HK-2 (cell line): ENCODE measurements at regions not wholly inside any gene's neighbourhood (a gene's known extent, or its start where the extent isn't known, plus 50 kb on each side); places are given as distances from the start of the nearest gene placed in this dataset.
A peak's percentile ranks its signal among the peaks of the same experiment; 100 is the strongest.
"Not testable (repeated sequence)": the region's sequence is repeated elsewhere in the genome, so short reads cannot be mapped to it uniquely, and the experiment has no call there.

Experiments
- DNase-seq: peaks from one replicate; pipeline ENCODE4 v3.0.0-alpha.2; 2018; ENCODE audit not compliant: unreplicated experiment

DNA sequence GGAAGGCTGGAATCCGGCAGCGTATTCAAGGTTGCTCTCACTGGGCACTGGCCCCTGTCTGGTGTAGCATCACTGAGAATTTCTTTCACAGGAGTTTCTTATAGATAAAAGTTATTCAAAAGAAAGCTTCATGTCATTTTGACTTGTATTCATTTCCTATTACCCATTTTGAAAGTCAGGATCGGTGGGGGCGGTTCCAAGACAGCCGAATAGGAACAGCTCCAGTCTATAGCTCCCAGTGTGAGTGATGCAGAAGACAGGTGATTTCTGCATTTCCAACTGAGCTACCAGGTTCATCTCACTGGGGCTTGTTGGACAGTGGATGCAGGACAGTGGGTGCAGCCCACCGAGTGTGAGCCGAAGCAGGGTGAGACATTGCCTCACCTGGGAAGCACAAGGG lies 51.5 kb upstream of the CDC42EP3 start:
- not testable (repeated sequence) for DNase-seq

DNA sequence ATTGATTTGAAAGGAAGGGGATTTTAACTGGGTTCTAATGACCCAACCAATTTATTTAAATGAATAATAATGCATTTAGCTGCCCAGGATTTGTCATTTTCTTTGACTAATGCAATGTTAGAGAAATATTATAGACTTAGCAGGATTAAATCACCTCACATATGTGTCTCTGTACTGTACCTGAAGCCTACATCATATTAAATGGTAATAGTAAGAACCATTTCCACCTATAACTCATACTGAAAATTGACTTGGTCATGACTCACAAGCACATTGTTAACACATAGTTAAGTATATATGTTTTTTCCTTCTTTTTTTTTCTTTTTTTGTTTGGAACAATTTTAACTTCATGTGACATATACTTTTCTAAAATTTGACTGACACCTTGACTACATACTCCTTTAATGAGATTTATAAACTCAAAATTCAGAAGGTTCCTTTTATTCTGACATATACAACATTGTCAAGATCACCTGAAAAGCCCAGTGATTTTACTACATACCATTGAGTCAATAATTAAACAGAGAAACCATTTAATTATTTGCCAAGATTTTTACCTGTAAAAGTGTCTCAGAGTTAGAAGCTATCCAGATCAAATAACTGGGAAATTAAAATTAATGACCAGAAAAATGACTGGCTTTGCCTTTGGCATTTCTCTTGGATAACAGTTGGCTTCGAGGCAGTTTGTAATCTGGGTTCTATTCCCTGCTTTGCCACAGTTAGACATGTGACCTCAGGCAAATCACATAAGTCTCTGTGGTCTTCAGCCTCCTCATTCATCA lies 58.8 kb upstream of the CDC42EP3 start:
- DNase-seq, result no peak

DNA sequence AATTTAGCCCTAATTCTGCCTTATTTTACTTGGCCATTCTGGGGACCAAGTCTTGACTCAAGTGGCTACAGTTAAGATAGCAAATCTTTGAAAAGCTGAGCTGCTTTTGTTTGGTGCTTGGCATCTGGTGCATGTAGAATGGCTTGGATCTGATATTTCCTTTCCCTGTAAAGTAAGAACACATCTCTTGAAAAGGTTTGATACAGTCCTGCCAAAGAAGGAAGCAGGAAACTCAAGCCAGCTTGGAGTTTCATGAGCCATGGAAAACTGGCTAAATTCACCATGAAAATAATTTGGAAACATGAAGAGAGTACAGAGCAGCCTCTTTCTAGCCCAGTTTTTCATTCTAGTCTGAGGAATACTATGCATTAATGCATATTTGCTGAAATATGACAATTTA lies 61.0 kb upstream of the CDC42EP3 start:
- DNase-seq, result not testable (repeated sequence)

DNA sequence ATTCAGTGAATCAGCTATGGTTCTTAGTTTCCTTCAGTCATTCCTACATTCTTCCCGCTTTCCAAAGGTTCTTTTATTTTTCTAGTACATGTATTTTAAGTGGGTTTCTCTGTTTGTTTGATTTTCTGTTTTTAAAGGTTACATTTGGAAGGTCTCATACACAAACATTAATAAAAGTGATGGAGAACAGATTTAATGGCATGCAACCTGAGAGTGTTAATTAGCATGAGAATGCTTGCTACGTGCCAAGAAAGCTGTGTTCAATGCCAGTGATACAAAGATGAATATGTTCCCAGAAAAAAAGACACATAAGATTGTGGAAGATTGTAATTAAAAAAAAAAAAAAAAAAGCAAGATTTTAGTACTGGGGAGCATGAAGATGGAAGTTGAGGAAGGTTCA lies 61.8 kb upstream of the CDC42EP3 start:
- no peak for DNase-seq

DNA sequence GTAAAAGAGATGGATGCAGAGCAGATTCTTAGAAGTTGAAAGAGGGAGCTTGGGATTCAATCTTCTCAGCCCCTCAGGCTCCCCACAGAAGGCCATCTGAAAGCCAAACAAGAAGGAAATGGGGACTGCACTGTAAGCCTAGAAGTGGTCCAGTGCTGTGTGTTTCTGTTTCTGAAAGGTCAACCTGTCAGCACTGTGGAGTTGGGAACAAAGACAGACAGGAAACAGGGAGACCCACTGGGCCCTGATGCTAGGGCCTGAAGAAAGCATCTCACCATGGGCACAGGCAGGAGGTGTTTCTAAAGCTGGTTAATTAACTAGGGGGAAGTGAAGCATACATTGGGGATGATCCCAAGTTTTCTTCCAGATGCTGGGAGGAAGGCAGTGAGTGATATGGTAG lies 62.5 kb upstream of the CDC42EP3 start:
- not testable (repeated sequence) for DNase-seq

DNA sequence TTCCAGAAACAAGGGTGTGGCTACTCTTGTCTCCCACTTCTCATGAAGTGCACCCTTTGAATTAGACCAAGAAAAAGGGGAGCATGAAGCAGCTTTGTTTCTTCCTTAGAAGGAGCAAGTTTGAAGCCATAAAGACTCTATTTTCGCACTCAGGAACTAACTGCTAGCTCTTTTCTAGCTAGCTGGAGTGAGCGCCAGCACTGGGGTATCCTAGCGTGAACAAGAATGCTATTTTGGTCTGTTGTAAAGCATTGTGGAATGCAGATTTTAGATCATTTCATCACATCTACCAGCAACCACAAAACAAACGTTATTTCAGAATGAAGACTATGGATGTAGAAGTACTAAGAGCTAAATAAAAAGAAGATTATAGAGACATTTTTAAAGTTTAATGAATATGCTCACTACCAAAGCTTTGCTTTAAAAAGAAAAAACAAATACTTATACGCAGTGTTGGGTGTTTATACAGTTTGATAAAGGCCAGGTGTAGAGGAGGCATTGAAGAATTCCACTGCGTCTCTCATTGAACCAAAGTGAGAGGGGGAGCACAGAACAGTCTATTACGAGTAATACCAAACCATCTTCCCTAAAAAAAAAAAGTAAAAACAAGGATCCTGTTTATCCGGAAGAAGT lies 63.6 kb upstream of the CDC42EP3 start:
- DNase-seq, result peak; percentile 22

DNA sequence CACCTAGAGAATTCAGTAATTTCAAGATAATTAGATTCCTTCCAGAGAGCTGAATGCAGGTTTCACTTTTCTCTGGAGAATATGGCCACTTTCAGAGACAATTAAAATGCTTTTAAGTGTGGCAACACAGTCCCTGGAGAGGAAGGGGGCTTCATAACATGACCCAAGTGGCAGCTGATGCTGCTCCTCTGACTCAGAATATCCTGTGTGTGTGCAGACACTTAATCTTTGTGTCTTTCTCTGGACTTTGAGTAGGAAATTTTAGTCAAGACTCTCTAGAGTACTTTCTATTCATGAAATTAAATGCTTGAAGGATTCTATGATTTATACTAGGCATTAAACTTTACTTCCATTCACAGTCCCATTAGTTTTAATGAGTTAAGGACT lies 64.1 kb upstream of the CDC42EP3 start:
- DNase-seq, result not testable (repeated sequence)

DNA sequence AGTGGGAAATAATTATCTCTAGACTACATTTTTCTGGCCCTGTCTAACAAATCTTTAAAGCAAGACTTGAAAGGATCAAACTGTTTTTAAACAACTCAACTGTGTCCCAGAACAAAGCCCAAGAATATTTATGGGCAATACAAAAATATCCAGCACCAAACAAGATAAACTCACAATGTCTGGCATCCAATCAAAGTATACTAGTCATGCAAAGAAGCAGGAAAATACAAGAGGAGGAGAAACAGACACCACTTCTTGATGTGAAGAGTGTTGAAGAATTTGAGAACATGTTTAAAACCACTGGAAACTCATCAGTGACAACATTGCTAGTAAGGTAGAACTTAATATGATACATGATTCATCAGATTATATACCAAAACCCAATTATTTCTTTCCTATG lies 66.1 kb upstream of the CDC42EP3 start:
- no peak for DNase-seq

DNA sequence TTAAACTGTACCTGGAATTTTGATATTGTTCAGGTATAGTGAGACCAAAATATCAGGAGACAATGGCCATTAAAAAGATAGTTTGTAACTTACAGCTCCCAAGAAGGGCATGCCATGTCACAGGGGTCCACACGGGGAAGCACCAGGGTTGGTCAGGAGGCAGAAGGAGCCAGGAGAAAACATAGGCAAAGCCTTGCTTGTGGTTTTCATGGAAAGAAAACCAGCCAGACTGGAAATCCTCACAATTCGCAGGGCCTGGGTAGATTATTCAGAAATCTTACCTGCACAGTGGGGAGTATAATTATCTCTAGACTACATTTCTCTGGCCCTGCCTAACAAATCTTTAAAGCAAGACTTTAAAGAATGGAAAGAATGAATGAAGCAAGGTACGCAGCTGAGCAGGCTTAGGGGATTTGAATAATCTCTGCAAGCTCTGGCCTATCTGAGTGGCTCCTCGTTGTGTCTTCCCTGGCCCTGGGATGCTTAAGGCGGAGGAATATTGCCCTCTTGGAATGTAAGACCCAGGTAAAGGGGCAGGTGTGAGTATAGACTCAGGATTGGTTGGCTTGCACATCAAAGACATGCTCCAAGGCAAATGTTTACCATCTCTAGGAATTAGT lies 66.9 kb upstream of the CDC42EP3 start:
- DNase-seq, result no peak

DNA sequence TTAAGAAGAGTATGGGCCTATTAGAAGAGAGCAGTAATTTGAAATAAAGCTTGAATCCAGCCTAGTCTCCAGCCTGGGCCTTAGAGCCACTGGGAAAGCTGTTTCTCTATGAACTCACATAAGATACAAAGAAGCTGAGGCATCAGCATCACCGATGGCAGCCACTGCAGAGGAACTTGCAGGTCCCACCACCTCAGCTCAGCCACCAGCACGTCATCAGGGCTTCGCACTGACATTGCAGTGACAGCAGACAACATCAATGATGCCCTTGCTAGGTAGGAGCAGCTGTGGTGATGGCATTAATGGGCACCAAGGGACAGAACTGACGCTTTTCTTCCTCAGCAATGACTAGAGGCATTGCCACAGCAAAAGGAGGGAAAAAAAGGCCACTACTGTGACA lies 67.7 kb upstream of the CDC42EP3 start:
- no peak for DNase-seq

DNA sequence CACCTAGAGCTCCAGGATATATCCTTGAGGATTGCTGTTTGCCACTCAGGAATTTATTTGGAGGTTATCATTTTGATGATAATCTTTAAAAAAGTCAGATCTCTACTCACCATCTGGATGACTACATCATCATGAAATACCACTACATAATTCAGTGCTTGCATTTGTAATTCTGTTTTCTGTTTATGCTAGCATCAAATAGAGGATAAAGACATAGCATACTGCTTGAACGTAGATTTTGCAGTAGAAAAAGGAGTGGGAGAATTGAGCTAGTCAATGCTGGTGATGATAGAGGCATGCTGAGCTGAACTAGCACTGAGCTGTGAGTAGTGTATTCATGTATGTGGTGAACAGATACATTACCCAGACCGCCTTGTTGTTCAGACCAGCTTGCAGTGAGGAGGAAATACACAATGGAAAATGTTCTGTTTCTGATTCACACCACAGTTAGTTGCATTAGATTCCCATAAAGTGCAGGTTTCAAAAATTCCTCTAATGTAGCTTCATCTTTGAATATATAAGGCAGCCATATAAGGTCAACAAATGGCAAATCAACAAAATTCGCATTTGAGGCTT lies 68.8 kb upstream of the CDC42EP3 start:
- no peak for DNase-seq

DNA sequence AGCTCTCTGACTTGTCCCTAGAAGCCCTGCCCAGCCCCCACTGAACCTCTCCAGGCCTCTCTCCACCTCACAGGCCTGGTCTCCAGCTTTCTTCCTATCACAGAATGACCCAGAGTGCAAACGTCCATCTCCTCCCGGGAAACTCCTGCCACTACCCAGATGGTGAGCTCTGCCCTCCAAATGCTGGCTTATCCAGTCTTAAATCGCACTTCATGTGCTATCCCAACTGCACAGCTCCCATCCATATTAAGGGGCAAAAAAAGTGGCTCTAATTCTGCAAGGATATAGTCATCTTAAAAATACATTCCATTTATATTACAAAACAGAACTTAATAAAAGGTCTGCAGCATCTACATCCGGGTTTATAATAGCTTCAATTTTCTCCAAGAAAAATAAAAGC lies 70.8 kb upstream of the CDC42EP3 start:
- no peak for DNase-seq

DNA sequence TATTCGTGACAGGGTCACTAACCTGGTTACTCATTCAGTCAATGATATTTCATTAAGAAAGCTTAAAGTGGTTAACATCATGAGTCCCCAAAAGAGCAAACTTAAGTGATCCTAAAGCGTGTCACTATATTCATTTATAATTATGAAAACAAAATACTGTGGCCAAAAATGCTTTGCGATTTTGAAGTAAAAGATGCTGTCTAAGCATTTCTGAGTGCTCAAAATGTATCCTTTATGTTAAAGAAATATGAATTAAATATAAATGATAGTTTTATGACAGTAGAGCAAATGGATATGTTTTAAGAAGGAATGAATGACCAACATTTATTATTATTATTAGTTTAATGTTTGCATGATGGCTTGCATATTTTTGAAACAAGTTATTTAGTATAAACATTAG lies 72.6 kb upstream of the CDC42EP3 start:
- no peak for DNase-seq

DNA sequence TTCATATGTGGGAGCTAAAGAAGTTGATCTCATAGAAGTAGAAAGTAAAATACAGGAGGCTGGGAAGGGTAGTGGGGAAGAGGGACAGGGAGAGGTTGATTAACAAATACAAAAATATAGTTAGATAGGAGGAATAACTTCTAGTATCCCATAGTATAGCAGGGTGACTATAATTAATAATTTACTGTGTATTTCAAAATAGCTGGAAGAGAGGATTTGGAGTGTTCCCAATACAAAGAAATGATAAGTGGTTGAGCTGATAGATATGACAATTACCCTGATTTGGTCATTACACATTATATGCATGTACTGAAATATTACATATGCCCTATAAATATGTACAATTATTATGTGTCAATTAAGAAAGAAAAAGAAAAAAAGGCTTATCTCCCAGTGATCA lies 73.5 kb upstream of the CDC42EP3 start:
- not testable (repeated sequence) for DNase-seq

DNA sequence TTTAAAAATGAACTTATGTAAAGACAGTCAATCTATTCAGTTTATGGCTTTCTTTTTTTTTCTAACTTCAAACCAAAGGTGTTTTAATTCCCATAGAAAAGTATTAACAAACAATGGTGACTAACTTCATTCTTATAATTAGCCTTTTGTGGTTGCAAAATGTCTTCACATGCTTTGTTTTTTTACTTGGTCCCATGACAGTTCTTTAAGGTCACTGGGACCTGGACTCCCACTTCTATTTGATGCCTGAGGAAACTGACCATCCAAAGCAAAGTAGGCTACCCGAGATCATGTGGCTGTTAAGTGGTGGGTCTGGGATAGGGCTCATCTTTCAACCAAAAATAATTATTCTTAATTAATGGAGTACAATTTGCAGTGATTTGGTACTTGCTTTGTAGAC lies 74.6 kb upstream of the CDC42EP3 start:
- DNase-seq, result not testable (repeated sequence)

DNA sequence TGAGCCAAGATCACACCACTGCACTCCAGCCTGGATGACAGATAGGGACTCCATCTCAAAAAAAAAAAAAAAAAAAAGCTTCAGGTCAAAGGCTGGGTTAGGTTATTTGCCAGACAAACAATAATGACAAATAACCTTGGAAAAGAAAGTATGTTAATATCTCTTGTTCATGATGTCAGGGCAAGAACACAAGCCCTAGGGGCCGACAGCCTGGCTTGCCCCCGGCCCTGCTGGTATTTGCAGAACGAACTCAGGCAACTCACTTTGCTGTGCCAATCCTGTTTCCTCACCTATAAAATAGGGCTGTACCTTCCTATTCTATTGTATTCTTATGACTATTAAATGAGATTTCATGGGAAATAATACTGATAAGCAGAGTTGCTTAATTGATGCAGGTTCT lies 75.4 kb upstream of the CDC42EP3 start:
- DNase-seq, result no peak

DNA sequence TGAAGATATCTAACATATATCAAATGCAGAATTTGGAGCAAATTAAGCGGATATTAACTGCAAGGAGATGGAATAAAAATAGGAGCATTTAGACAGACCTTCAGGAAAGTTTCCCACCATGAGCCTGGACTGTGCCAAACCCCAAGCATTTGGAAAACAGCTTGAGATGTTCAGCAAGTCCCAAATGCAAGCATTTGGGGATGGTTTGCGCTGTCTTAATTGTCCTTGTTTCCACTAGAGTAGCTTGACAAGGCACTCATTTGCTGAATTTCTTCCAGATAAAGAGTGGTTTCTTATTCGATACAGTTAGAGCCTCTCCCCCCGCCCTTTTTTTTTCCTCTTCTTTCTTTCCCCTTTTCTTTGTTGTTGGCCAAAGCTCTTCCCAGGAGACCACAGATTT lies 77.1 kb upstream of the CDC42EP3 start:
- DNase-seq, result no peak

DNA sequence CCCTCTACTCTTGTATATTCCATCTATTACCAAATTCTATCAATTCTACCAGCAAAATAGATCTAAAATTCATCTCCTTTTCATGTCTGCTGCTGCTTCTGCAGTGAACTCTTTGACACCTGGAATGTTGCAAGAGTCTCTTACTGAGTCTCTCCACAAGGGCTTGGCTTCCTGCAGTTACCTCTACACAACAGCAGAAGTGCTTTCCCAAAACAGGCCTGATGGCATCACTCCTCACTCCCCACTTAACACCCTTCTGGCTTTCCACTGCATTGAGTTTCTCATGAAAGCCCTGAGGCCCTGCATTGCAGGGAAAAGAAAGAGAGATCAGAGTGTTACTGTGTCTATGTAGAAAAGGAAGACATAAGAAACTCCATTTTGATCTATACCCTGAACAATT lies 78.8 kb upstream of the CDC42EP3 start:
- DNase-seq, result not testable (repeated sequence)

DNA sequence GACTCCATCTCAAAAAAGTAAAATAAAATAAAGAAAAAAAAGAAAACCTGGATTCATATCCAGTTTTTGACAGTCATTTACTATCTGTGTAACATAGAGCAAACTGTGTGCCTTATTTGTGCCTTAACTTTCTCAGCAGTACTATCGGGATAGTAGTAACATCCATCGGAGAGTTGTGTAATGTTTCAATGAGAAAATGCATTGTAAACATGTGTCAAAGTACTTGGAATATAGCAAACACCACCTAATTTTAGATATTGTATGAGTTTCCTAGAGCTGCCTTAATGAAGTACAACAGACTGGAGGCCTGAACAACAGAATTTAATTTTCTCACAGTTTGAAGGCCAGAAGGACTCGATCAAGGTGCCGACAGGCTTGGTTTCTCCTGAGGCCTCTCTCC lies 81.3 kb upstream of the CDC42EP3 start:
- DNase-seq, result no peak

DNA sequence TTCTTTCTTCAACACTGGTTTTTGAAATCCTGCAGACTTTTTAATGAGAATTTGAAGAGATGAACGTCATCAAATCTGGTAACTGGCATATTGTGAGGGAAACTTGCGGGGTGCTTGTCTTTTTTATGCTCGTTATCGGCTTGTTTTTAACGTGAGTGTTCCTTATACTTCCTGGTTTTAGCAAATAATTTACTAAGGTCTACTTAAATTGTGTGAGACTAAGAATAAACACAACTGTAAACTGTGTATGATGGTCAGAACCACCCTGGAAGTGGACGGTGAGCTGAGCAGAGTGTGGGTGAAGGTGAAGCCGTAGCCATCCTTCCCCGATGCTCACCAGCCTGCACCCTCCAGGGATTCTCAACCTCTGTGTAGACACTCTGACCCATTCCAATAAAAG lies 82.3 kb upstream of the CDC42EP3 start:
- no peak for DNase-seq

DNA sequence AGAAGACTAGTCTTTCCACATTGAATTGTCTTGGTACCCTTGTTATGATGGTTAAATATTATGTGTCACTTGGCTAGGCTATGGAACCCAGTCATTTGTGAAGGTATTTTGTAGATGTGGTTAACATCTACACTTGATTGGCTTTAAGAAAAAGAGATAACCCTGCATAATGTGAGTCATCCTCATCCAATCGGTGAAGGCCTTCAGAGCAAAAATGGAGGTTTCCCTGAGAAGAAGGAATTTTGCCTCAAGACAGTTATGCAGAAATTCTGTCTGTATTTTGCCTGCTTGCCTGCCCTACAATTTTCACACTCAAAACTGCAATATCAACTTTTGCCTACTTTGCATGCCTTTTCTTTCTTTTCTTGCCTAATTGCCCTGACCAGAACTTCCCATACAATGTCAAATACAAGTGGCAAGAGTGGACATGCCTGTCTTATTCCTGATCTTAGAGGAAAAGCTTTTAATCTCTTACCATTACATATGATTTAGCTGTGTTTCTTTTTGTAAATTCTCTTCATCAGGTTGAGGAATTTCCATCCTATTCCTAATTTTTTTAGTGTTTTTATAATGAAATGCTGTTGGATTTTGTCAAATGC lies 84.6 kb upstream of the CDC42EP3 start:
- DNase-seq, result not testable (repeated sequence)

DNA sequence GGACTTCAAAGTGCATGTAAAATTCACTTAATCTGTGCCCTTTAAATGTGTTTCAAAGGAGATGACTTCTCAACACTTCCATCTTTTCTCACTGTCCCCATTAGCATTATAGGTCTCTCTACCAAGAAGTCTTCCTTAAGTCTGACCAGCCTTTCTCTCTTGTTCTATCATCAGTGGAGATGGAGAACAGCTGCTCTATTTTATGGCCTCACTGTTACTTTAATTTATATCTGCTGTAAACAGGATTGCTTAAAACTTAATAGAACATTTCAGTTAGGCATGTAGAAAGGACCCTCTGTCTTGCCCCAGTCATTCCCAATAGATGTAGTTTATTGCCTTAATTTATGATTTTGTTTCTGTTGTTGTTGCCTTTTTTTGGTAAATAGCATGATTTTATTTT lies 86.0 kb upstream of the CDC42EP3 start:
- not testable (repeated sequence) for DNase-seq
